Gastroesophageal sphincter (tissue), 4 donors: ENCODE measurements at regions not wholly inside any gene's neighbourhood (a gene's known extent, or its start where the extent isn't known, plus 50 kb on each side); places are given as distances from the start of the nearest gene placed in this dataset.

Experiments
- ATAC-seq: fragments of 150-250 bp; one replicate; pipeline ENCODE4 v1.9.1; 2016; ENCODE audit warnings: mild to moderate bottlenecking, moderate library complexity
- H3K27ac ChIP-seq, 4 donors: fragments of 200-600 bp; sonication (generic) in 3 of 4; 1 replicate in 3 of 4; 2 replicates in 1 of 4; pipeline ENCODE4 v1.5.1; 2016 to 2019
- H3K27me3 ChIP-seq: fragments of 200-600 bp; sonication (generic); one replicate; pipeline ENCODE4 v1.5.1; 2019
- H3K36me3 ChIP-seq, 2 donors: fragments of 200-600 bp; sonication (generic); one replicate each; pipeline ENCODE4 v1.5.1; 2019; ENCODE audit warnings: control low read depth in 1 of 2
- H3K4me1 ChIP-seq, 3 donors: fragments of 200-600 bp; sonication (generic); 1 replicate in 2 of 3; 2 replicates in 1 of 3; pipeline ENCODE4 v1.5.1; 2016 to 2019; ENCODE audit warnings: control low read depth in 2 of 3
- H3K4me3 ChIP-seq, 2 donors: fragments of 200-600 bp; sonication (generic); one replicate each; pipeline ENCODE4 v1.5.1; 2019; ENCODE audit warnings: mild to moderate bottlenecking in 1 of 2, moderate library complexity in 1 of 2
- H3K9me3 ChIP-seq, 3 donors: fragments of 200-600 bp; sonication (generic); one replicate each; pipeline ENCODE4 v1.5.1; 2017 to 2019; ENCODE audit warnings: control low read depth in 2 of 3
- CTCF ChIP-seq, 4 experiments: fragments of 200-600 bp in 2 of 4; fragments of 450-650 bp in 2 of 4; sonication (generic) in 1 of 4; IDR thresholded peaks; one replicate each; pipeline ENCODE4 v1.5.1; 2017 to 2019; ENCODE audit warnings: antibody characterized with exemption in 4 of 4, mild to moderate bottlenecking in 2 of 4, moderate library complexity in 2 of 4
- EP300 ChIP-seq: sonication (generic); formaldehyde crosslinking; IDR thresholded peaks from one replicate; pipeline ENCODE4 v1.6.1; 2017; ENCODE audit warnings: antibody characterized with exemption, mild to moderate bottlenecking
- POLR2A ChIP-seq, 2 donors: fragments of 450-650 bp; IDR thresholded peaks; one replicate each; pipeline ENCODE4 v1.6.1; 2017; ENCODE audit warnings: antibody characterized with exemption in 2 of 2, mild to moderate bottlenecking in 2 of 2, moderate library complexity in 1 of 2
- POLR2AphosphoS5 ChIP-seq: sonication (generic); formaldehyde crosslinking; IDR thresholded peaks from one replicate; pipeline ENCODE4 v1.6.1; 2017; ENCODE audit warnings: antibody characterized with exemption
- WGBS, 2 donors: methylation state at CpG; one replicate each; pipeline ENCODE4 v1.1.5; 2018; ENCODE audit warnings: low coverage in 1 of 2; 5-methylcytosine and 5-hydroxymethylcytosine counted together

- Histone ChIP-seq H3K4me1 (peaks cover 0 to 8% (median 2%) of the 10 kb centered on the region in 3 donors), H3K4me3 (no peak overlapping the region), H3K27me3 (no peaks in the 10 kb centered on the region), H3K27ac (no peak overlapping the region), H3K9me3 (no peaks in the 10 kb centered on the region), H3K36me3 (no peaks in the 10 kb centered on the region)
- TF ChIP-seq POLR2AphosphoS5 = no peak
- no peak for TF ChIP-seq POLR2A (IDR thresholded peaks at IDR 0.05)
- TF ChIP-seq CTCF (IDR thresholded peaks at IDR 0.05) = no peak
- 92 to 93% methylated on average over 2 to 5 of the region's 5 CpGs for WGBS, 2 donors
- ATAC-seq = no peak
Measured at GRCh38 chr2:18074476-18074875, 196.0 kb downstream of the KCNS3 start.

- 72% methylated on average over 2 of the region's 2 CpGs; no CpG with 5 or more reads in 1 of the 2 donors for WGBS, 2 donors
- Histone ChIP-seq H3K4me1 (peaks cover 0 to 8% (median 2%) of the 10 kb centered on the region in 3 donors), H3K36me3 (no peaks in the 10 kb centered on the region), H3K4me3 (no peak overlapping the region), H3K9me3 (no peaks in the 10 kb centered on the region), H3K27me3 (no peaks in the 10 kb centered on the region), H3K27ac (no peak overlapping the region)
- ATAC-seq = no peak
- TF ChIP-seq EP300 = no peak
- no peak for TF ChIP-seq CTCF (IDR thresholded peaks at IDR 0.05)
- TF ChIP-seq POLR2A (IDR thresholded peaks at IDR 0.05) = no peak
- no peak for TF ChIP-seq POLR2AphosphoS5
Measured at GRCh38 chr2:18073601-18074000, 195.1 kb downstream of the KCNS3 start.

GRCh38 chr2:18067588-18068384 lies 189.3 kb downstream of the KCNS3 start:
- Histone ChIP-seq H3K27ac (peak overlapping the region in 1 of 4 donors; percentile 24), H3K4me1 (peaks cover 3 to 22% (median 16%) of the 10 kb centered on the region in 3 donors), H3K36me3 (no peaks in the 10 kb centered on the region), H3K27me3 (no peaks in the 10 kb centered on the region), H3K4me3 (no peak overlapping the region), H3K9me3 (no peaks in the 10 kb centered on the region)
- no peak for ATAC-seq
- 63 to 64% methylated on average over 4 to 7 of the region's 9 CpGs for WGBS, 2 donors
- no peak for TF ChIP-seq EP300
- no peak for TF ChIP-seq POLR2A (IDR thresholded peaks at IDR 0.05)
- TF ChIP-seq POLR2AphosphoS5 = no peak
- TF ChIP-seq CTCF (IDR thresholded peaks at IDR 0.05) = no peak

GRCh38 chr2:18066894-18067293 lies 188.4 kb downstream of the KCNS3 start:
- ATAC-seq = no peak
- Histone ChIP-seq H3K4me1 (peaks cover 3 to 22% (median 18%) of the 10 kb centered on the region in 3 donors), H3K36me3 (no peaks in the 10 kb centered on the region), H3K4me3 (no peak overlapping the region), H3K9me3 (no peaks in the 10 kb centered on the region), H3K27ac (peak overlapping the region in 1 of 4 donors; percentile 35), H3K27me3 (no peaks in the 10 kb centered on the region)
- 87 to 88% methylated on average over 2 of the region's 2 CpGs for WGBS, 2 donors
- no peak for TF ChIP-seq EP300
- no peak for TF ChIP-seq POLR2A (IDR thresholded peaks at IDR 0.05)
- no peak for TF ChIP-seq CTCF (IDR thresholded peaks at IDR 0.05)
- TF ChIP-seq POLR2AphosphoS5 = no peak

GRCh38 chr2:18066066-18066465 lies 187.6 kb downstream of the KCNS3 start:
- H3K27ac ChIP-seq = peak overlapping the region in 3 of 4 donors; percentile 12 to 35 (median 32)
- peak; percentile 56 for ATAC-seq
- no peaks in the 10 kb centered on the region for H3K36me3 ChIP-seq
- H3K27me3 ChIP-seq = no peaks in the 10 kb centered on the region
- H3K4me1 ChIP-seq = peaks cover 3 to 22% (median 18%) of the 10 kb centered on the region in 3 donors
- H3K4me3 ChIP-seq = no peak overlapping the region
- TF ChIP-seq CTCF (IDR thresholded peaks at IDR 0.05) (no peak), POLR2AphosphoS5 (no peak), EP300 (no peak), POLR2A (IDR thresholded peaks at IDR 0.05) (no peak)
- no peaks in the 10 kb centered on the region for H3K9me3 ChIP-seq
- WGBS, 2 donors = 44 to 46% methylated on average over 5 of the region's 5 CpGs
